ENCODE measurements at regions not wholly inside any gene's neighbourhood (a gene's known extent, or its start where the extent isn't known, plus 50 kb on each side); places are given as distances from the start of the nearest gene placed in this dataset.
"Not testable (repeated sequence)": the region's sequence is repeated elsewhere in the genome, so short reads cannot be mapped to it uniquely, and the experiment has no call there.

DNA sequence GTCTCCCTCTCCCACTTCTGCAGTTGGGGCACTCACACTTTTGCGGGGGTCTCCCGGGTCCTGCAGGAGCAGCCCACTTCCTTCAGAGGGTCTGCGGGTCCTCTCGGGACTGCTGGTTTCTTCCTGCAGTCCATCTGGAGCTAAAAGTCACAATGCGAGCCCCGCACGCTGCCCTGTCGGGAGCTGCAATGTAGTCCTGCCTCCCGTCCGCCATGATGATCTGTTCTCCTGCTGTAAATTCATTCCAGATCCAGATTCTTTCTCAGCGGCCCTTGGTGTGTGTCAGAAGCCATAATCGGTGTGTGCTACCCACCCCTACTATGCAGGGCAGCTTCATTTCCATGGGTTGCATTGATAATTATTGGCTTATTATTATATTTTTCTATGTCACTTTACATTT, 323.0 kb upstream of the ZFP42 start:
- DNase-seq, result not testable (repeated sequence)

DNA sequence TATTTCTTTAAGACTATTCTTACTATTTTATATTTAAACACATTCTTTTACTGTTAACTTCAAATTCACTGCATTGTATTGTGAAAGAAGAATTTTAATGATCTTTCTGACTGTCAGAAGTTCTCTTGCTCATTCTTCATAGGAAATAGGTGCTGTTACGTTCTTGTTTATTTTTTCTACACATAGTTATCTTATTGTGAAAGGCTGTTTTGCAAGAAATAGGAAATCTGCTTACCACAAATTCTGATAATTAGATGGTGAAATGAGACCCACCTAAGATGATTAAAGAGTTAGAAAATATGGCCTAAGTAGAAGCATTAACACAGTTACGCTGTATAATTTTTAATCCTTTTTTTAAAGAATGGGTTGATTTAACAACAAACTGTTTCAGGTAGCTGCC, 316.1 kb upstream of the ZFP42 start:
- no peak for DNase-seq

DNA sequence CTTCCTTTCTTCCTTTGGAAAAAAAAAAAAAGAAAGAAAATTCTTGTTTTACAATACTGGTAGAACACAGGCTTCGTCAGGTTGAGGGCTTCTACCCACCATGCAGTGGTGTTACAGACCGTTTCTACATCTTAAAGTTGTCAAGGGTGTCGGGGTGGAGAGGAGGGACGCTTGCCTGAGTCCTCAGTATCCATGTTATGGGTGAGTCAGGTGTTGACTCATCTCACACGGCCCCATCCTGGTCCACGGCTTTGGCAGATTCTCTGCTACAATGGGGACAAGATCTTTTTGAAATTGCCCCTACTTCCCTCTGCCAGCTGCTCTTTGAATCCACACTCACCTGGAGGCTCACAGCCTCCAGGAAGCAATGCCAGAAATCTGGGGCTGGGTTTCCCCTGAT, 310.3 kb upstream of the ZFP42 start:
- no peak for DNase-seq

DNA sequence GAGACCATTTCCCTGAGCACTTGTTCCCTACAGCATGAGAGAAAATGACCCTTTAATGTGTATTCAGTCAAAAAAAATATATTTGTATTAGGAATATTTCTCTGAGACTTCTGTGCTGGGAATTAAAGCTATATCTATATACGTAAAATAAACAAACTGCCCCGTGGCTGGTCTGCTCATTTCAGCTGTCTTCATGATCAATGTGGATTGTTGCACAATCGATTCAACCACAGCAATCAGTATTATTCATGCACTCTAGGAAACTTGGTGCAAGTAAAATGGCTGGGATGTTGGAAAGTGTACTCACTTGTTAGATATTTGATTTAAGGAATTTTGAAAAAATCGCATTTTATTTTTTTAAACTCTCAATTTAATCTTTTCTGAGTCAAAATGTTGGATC, 307.9 kb upstream of the ZFP42 start:
- no peak for DNase-seq

DNA sequence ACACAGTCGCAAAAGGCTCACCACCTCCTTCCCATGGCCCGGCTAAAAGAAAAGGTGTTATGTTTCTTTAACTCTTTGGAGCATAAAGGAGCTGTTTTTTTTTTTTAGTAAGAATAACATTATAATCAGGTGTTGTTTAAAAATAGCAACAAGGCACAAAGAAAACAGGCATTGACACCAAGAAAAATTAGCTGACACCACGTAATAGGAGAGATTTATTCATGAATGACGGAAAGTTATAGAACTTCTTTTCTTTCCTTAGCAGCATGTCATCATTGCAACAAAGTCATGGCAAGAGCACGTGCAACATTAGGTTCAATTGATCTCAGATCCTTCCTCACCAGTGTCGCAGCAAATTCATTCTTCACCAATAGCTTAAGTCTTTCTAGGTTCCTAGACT, 302.9 kb upstream of the ZFP42 start:
- DNase-seq, result no peak

DNA sequence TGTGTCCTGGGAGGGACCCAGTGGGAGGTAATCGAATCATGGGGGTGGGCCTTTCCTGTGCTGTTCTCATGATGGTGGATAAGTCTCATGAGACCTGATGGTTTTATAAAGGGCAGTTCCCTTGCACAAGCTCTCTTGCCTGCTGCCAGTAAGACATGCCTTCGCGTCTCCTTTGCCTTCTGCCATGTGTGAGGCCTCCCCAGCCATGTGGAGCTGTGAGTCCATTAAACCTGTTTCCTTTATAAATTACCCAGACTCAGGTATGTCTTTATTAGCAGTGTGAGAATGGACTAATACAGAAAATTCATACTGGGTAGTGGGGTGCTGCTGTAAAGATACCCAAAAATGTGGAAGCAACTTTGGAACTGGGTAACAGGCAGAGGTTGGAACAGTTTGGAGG, 300.0 kb upstream of the ZFP42 start:
- not testable (repeated sequence) for DNase-seq

DNA sequence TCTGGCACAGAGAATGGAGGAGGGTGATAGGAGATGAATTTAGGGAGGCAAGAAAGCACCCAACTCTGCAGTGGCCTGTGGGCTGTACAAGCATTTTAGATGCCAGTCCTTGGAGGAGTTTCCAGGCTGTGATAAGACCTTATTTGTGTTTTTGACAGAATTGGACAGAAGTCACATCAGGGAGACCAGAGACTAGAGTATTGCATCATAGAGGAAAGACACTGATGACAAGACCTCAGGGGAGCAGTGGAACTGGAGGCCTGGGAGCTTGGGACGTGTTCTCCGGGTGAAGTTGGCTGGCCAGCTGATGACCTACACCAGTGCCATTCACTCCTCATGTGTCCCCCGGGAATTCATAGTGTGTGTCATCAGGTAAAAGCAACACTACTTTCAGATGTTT, 284.0 kb upstream of the ZFP42 start:
- no peak for DNase-seq

DNA sequence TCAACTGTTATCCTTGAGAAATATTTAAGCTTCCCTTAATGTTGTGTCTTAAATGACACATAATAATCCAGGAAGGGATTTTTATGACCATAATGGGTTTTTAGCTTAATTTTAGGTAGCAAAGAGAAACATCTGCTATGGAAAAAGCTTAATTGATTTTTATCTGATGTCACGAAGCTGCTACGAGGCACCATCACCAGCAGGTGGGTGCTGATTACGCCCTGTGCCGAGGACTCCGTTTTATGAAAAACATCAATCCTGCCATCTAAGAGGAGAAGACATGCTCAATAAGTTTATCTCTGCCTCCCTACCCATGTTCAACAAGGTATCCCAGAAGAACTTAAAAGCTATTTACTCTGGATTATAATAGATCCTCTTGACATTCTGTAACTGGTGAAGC, 280.6 kb upstream of the ZFP42 start:
- no peak for DNase-seq

DNA sequence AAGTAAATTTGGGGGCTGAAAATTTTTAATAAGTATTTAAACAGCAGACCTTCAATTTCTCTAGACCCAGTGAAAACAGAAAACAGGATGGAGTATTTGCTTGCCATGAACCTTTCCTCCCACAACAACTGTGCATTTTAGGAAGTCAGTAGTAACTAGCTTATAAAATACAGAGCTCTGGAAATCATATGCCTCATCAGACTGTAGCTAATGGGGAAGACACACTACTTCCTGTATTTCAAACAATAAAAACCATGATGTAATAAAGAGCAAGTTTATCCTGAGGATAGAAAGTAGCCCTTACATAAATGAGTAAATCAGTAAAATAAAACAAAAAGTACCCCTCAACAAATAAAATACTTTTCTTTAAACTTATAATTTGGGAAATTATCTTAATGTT, 280.1 kb upstream of the ZFP42 start:
- DNase-seq, result no peak

DNA sequence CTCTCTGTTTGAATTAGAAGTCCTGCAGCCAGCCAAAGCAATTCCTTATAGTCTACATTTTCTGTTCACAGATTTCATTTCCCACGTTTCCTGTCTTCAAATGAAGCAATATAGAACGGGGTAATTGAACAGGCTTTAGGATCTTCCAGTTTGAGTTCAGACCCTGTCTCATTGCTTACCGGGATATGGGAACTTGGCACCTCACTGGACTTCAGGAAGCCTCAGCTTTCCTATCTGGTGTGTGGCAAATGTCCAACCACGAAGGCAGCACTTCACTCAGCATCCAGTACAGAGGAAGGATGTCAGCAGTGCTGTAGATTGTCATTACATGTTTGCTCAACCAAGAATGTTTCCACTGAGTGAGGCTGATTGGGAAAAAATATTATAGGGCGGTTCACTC, 271.1 kb upstream of the ZFP42 start:
- peak; percentile 8 for DNase-seq

DNA sequence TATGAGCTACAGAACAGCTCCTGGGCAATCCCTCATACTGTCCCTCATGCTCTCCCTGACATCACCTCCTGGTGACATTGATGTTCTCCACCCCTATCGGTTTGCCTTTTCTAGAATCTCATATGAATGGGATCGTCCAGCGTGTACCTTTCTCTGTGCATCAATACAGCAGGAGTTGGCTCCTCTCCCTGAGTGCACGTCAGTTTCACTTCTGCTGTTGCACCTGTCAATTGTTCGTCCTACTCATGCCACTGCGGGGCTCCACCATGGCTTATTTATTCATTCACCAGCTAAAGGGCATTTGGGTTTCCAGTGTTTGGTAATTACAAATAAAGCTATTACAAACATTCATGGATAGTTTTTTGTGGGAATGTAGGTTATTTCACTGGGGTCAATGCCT, 269.1 kb upstream of the ZFP42 start:
- DNase-seq, result no peak

DNA sequence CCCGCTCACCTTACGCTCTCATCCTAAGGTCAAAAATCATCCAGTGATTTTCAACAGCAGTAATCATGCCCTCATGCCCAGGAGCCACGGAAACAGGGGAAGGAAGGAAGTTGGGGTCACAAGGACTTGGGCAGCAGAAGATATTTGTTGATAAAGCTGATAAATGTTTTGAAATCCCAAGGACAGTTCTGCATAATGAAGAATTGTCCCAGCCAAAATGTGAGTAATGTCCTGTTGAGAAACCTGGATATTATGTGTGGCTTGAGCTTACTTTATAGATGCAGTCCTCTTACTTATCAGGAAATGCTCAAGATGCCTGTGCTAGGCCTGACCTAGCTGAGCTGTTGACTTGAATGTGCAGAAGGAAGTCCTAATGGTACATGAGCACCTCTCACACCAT, 263.0 kb upstream of the ZFP42 start:
- no peak for DNase-seq

DNA sequence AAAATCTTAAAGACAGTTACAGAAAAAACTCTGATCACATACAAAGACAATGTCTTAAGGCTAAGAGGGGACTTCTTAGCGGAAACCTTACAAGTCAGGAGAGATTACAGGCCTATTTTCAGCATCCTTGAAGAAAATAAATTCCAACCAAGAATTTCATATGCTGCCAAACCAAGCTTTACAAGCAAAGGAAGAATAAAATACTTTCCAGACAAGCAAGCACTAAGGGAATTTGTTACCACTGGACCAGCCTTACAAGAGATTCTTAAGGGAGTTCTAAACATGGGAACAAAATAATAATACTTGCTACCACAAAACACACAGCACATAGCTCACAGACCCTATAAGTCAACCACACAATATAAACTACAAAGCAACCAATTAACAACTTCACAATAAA, 255.8 kb upstream of the ZFP42 start:
- no peak for DNase-seq

DNA sequence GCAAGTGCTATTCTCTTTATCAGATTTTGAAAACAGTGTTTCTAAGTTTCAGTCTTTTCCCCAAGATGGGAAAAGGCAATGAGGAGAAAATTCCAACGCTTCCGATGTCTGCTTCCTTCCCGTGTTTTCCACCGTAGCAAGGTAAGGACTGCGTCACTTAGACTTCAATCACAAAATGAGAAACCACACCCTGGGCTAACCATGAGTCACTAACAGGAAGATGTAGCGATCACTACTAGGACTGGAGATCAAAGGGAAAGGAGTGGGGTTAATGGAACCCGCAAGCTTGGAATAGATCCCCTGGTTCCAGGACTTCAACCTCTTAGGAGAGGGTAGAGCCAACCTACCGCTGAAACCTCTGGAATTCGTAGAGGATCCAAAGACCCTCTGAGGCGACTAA, 250.7 kb upstream of the ZFP42 start:
- DNase-seq, result no peak

DNA sequence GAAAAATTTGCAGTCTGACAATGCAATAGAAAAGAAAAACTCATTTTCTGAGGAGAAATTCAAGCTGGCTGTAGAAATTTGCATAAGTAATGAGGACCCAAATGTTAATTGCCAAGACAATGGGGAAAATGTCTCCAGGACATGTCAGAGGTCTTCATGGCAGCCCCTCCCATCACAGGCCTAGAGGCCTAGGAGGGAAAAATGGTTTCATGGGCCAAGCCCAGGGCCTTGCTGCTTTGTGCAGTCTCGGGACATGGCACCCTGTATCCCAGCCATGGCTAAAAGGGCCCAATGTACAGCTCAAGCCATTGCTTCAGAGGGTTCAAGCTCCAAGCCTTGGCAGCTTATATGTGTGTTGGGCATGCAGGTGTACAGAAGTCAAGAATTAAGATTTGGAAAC, 244.9 kb upstream of the ZFP42 start:
- not testable (repeated sequence) for DNase-seq

DNA sequence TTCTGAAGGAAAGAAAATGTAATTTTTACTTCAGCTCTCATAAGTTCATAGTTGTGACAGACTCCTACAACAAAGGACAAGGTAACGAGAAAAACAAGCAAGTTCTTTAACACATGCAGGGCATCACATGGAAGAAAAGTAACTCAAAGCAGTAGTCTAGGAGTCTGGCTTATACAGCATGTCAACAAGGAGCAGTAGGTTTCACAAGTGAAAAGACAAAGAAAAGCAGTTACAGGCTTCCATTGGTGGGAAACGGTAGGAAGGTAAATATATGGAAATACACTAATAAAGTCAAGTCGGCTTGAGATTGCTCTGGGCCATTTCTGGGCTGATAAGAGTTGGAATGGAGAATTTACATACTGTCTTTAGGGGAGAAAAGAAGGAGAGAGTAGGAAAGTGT, 228.4 kb upstream of the ZFP42 start:
- DNase-seq, result no peak

DNA sequence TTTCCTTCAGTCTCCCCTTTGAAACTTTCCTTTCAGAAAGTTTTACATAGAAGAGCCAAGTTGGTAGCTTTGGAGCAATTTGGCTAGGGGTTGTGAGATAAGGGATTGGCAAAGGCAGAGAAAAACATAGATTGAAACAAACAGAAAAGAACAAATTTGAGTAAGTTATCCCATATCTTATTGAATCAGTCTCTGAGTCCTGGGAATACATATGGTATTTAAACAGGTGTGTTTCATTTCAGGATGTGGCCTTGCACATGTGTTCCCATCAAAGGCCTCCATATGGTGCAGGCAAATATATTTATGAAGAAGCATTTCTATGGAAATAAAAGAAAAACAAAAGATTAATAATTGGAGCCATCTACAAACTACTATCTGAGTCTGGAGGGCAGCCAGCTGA, 227.9 kb upstream of the ZFP42 start:
- DNase-seq, result no peak

DNA sequence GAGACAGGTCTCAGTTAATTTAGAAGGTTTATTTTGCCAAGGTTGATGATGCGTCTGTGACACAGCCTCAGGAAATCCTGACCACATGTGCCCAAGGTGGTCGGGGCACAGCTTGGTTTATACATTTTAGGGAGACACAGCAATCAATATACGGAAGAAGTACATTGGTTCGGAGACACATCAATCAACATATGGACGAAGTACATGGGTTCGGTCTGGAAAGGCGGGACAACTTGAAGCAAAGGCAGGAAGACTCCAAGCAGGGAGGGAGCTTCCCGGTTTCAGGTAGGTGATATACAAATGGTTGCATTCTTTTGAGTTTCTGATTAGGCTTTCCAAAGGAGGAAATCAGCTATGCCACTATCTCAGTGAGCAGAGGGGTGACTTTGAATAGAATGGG, 225.2 kb upstream of the ZFP42 start:
- no peak for DNase-seq

DNA sequence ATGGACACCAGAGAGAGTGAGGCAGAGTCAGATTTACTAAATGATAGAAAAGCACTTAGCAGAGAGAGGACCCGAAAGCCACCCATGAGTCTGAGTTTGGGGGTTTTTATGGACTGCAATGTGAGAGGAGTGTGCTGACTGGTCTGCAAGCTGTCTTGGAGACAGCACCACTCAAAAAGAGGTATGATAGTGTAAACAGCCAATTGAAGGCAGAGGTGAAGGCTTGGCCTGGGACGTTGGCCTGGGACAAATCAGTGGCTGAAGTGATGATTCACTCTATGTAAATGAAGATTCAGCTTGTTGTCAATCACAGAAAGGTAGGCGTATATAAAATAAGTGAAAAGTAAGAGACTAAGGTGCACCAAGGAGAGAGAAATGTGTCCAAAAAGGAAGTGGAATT, 217.6 kb upstream of the ZFP42 start:
- no peak for DNase-seq

DNA sequence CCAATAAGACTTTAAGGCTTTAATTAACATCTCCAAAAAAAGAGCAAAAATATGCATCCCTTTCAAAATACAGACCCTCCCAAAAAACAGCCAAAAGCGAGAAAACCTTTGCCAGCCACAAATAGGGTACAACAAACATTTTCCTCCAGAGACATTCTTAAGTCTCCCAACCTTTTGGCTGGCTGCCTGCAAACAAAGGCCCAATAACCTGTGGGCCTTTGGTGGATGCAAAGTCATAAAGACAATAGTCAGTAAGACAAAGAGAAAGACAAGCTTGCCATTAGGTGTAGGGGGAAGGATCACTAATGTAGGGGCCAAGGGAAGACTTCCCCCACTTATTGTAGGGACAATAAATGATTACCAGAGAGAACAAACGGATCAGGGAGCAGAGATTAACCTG, 215.5 kb upstream of the ZFP42 start:
- DNase-seq, result no peak

DNA sequence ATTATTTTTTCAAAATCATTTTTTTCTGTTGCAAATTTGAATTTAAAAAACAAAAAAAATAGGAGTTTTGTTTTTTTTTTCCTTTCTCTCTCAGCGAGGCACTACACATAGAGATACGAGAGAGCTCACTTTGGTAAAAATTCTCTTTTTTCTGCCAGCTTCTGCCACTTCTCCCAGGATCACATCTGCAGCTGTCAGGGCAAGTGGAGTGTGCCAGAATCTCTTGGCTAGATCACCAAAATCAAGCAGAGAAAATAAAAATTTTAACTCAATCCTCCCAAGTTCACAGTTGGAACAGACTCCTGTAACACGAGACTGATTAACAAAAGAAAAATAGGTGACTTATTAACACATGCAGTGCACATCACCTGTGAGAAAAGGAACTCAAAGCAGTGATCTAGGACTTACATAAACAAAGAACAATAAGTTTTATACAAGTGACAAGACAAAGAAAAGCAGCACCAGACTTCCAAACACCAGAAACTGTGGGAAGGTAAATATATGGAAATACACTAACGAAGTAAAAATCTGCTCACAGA, 213.2 kb upstream of the ZFP42 start:
- DNase-seq, result peak; percentile 65

DNA sequence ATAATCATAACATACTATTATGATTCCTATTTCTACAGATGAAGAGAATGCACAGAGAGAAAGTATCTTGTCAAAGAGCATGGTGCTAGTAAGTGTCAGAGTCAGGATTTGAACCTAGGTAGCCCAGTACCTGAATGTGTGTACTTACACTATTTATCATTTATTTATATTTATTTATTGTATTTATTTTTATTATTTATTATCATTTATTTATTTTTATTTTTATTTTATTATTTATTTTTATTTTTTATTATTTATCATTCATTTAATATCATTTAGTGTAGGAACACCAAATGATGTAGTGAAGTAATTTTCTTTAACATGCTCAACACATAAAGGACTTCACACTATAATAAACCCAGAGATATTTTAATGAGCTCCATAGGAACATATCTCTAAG, 209.4 kb upstream of the ZFP42 start:
- DNase-seq, result no peak

DNA sequence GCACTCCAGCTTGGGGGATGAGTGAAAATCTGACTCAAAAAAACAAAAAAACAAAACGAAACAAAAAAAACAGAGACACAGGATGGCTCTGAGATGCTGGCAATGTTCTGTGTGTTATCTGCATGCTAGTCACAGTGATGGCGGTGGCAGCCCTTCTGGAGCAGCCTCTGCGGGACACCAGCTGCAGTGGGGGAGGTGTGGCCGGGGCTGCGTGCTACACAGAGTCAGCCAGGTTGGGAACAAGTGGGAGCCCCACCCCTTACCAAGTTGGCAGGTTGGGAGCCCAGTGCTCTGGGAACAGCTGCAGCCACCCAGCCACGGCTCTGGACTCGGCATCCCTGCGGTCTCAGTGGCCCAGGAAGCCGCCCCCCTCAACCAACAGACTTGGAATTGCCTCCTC, 206.5 kb upstream of the ZFP42 start:
- no peak for DNase-seq

DNA sequence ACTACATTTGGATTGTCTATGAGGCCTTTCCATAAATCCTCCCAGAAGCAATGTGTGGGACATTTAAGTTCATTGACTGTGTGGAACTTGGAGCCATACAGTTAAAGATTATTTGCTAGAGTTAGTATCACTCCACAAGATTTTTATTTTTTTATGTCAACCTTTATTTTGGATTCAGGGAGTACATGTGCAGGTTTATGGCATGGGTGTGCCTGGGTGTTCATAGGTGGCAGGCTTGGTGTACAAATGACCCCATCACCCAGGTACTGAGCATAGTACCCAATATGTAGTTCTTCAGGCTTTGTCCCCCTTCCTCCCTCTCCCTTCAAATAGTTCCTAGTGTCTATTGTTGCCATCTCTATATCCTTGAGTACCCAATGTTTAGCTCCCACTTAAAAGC, 199.8 kb upstream of the ZFP42 start:
- DNase-seq, result no peak

DNA sequence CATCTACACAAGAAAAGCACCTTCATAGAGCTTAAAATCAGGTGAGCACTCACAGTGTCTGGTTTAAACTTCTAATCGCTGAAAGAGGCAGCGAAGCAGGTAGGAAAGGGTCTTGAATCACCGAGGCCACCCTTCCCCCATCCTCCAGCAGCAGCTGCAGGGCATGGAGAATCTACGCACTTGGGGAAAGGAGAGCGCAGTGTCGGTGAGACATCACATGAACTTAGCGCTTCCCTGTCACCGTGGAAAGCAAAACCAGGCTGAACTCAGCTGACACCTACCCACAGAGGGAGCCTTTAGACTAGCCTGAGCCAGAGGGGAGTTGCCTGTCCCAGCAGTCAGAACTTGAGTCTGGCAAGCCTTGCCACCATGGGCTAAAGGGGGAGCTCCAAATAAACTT, 197.2 kb upstream of the ZFP42 start:
- DNase-seq, result no peak

DNA sequence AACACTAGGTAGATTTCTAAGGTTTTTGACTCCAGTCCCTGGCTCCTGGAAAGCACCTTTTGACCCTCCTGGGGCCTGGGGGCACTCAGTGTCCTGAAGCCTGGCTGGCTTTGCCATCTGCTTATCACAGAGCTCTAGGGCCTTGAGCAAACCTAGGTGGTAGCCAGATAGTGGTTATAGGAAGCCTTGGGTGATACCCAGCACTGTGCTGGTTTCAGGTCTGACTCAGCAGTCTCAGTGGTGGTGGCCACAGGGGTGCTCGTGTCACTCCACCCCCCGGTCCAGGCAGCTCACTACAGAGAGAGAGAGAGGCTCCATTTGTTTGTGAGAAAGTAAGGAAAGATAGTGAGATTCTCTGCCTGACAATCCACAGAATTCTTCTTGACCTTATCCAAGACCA, 195.8 kb upstream of the ZFP42 start:
- no peak for DNase-seq
